Urothelium cell line (cell line): ENCODE measurements at regions not wholly inside any gene's neighbourhood (a gene's known extent, or its start where the extent isn't known, plus 50 kb on each side); places are given as distances from the start of the nearest gene placed in this dataset.
"Not testable (repeated sequence)": the region's sequence is repeated elsewhere in the genome, so short reads cannot be mapped to it uniquely, and the experiment has no call there.

Experiments
- DNase-seq: peaks from one replicate; pipeline ENCODE4 v3.0.0; 2011; ENCODE audit warnings: low spot score, mixed read lengths
- FAIRE-seq: peaks from 2 replicates; lab custom pipeline; 2011; peaks lifted over from hg19 to GRCh38; lab: Jason Lieb, UNC

GRCh38 chr7:13024121-13024674 lies 336.8 kb downstream of the ARL4A start:
- no peak for DNase-seq
- no peak for FAIRE-seq

- FAIRE-seq, DNase-seq: not testable (repeated sequence)
Measured at GRCh38 chr7:13025043-13025442, 337.6 kb downstream of the ARL4A start.

GRCh38 chr7:13027321-13027720 lies 339.9 kb downstream of the ARL4A start:
- DNase-seq (no peak), FAIRE-seq (no peak)

DNA sequence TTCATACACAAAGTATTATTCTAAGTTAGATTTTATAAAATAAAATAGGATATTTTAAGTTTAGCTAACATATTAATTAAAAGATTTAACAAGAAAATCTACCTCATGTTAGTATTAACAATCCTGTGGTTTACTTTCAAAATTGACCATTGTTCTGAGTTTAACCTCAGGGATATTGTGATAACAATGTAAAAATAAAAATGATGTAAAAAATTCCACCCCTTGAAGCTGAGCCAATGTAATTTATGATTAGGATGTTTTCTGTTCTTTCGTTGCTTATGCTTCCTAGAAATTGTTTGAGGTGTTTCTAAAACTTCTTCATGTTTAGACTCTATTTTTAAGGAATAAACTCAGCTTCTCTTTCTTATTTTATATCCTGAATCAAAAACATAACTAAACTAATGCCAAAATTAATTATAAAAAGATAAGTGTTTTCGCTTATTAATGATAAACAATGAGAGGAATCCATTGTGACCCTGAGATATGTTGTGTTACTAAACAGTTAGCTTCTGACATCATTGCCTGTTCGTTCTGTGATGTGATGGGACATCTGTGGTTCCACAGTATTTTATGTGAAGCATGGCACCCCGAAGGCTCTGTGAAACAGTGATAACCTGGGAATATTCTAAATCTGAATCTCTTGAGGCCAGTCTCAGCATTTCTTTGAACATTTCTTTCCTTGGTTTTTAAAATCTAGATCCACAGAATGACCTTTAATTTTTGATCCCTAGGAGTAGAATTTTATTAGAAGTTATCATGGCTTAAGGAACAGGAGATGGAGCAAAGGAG lies 340.8 kb downstream of the ARL4A start:
- DNase-seq (no peak), FAIRE-seq (no peak)

DNA sequence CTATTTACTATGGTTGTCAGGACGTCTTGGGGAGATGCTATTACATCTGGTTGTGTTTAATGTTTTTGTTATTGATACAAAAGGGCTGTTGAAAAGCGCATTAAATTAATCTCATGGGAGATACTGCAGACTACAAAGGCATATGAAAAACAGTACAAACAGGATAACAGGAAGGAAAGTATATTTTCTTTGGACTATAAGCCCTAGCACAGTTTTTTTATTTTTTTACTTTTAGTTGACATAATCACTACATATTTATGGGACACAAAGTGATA lies 341.3 kb downstream of the ARL4A start:
- FAIRE-seq (no peak), DNase-seq (no peak)

DNA sequence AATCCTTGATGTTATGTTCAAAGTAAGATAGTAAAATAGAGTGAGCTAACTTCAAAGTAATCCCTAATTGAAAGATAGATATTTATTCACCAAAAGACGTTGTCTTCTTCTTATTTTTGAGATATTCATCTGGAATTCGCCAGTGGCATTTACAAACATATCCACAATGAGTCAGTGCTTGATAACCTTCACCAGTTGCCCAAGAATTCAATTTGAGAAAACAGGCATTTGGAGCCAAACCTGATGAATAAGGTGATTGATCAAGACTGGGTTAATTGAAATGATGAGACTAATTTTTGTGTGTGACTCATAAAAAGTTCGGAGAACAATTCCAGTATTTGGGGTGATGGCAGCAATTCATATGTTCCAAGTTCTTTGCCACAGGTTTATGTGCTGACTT lies 344.0 kb downstream of the ARL4A start:
- DNase-seq: no peak
- FAIRE-seq: no peak

- FAIRE-seq: no peak
Measured at GRCh38 chr7:13032084-13032483, 344.7 kb downstream of the ARL4A start.

GRCh38 chr7:13032576-13032975 lies 345.1 kb downstream of the ARL4A start:
- FAIRE-seq (no peak), DNase-seq (no peak)

More at GRCh38 chr7:13032084-13032483, 344.7 kb downstream of the ARL4A start:
- no peak for DNase-seq

DNA sequence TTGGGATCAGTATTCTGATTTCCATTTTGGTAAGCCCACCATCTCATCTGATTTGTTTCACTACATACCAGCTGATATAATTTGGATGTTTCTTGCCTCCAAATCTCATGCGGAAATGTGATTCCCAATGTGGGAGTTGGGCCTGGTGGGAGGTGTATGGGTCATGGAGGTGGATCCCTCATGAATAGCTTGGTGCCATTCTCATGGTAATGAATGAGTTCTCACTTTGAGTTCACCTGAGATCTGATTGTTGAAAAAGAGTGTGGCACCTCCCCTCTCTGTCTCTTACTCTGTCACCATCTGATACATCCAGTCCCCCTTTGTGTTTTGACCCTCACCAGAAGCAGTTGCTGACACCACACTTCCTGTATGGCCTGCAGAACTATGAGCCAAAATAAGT lies 347.3 kb downstream of the ARL4A start:
- DNase-seq: no peak
- FAIRE-seq: no peak

- no peak for DNase-seq
- no peak for FAIRE-seq
Measured at GRCh38 chr7:13035233-13035632, 347.8 kb downstream of the ARL4A start.

DNA sequence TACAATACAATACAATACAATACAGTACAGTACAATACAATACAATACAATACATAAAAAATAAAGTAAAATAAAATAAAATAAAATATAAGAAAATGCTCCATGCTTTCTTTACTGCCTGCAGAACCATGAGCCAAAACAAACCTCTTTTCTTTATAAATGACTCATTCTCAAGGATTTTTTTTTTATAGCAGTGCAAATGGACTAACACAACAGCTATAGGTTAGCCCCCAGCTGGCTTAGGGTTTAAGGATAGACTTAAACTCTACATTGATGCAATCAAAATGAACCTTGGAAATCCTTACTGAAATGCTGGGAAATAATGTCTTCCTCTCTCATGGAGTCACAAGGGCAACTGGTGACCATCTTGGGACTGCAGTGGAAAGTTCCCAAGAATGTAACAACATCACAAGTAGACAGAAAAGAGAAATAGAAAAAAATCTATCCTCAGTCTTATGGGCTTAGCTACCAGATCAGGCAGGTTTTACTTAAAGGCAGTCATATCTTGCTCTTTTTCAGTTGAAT lies 348.9 kb downstream of the ARL4A start:
- no peak for FAIRE-seq
- no peak for DNase-seq

DNA sequence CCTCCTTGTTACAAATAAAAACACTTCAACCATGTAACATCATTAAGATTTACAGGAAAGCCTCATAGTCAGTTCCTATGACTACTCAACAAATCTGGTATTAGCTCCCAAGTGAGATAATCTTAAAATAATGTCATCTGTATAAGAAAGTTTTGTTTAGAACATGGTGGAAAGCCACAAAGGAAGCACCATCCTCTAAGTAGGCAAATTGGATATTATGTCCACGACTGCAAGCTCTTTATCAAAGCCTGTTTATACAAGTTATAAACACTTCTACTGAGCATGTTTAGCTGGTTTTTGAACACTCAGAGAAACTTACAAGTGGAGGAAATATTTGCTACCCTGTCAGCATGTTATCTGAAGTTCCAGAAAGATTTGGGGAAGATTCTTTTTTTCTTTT lies 349.8 kb downstream of the ARL4A start:
- FAIRE-seq (no peak), DNase-seq (no peak)

GRCh38 chr7:13041368-13041988 lies 354.0 kb downstream of the ARL4A start:
- DNase-seq (no peak), FAIRE-seq (no peak)

DNA sequence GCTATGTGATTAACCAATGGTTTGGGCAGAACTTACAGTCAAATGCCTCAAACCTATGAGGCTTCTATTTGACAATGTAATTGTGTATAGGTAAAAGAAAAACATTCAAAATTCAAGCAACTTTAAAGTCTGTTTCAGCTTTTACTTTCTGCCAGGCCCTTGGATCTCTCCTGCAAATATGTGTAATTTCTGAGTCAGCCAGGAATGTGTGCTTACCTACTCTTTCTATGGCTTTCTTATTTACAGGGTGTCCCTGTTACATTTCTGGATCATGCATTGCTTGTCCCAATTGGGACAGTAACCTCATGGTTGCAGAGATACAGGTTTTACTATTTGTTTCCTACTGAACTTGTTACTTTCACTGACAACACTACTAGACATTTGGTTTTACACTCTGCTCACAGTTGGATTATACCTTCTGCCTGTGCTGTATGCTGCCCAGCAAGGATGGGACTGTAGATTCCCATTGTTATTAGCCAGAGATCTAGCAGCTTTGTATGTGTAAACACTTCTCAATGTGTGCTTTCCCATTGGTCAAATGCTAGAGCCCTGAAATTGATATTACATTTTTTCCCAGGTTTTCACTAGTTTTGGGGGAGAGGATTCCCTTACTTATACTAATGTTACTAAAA lies 355.3 kb downstream of the ARL4A start:
- FAIRE-seq: no peak

DNA sequence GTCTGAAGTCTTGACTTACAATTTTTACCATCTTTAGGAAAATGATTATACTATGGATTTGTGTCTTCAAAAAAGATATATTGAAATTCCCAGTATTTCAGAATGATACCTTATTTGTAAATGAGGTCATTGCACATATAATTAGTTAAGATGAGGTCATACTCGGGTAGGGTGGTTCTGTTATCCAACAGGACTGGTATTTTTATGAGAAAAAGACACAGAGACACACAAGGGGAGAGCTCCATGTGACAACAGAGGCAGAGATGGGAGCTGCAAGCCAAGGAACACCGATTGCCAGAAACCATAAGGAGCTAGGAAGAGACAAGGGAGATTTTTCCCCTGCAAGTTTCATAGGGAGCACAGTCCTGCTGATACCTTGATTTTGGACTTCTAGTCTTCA lies 356.9 kb downstream of the ARL4A start:
- FAIRE-seq (no peak), DNase-seq (no peak)

More for the DNA sequence above, 355.3 kb downstream of the ARL4A start:
- no peak for DNase-seq

DNA sequence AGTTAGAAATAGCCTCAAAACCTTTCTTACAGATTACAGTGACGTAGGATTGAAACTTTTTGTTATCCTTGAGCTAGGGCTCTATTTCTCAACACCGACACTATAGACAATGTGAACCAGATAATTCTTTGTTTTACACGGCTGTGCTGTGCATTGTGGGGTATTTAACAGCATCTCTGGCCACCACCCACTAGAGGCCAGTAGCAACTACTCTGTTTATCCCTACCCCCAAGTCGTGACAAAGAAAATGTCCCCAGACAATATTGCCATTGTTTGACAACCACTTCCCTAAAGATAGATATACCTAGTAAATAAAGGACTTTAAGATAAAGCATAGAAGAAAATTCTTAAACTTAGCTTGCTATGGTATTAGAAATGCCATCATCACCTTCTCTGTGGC lies 359.6 kb downstream of the ARL4A start:
- FAIRE-seq (no peak), DNase-seq (no peak)

DNA sequence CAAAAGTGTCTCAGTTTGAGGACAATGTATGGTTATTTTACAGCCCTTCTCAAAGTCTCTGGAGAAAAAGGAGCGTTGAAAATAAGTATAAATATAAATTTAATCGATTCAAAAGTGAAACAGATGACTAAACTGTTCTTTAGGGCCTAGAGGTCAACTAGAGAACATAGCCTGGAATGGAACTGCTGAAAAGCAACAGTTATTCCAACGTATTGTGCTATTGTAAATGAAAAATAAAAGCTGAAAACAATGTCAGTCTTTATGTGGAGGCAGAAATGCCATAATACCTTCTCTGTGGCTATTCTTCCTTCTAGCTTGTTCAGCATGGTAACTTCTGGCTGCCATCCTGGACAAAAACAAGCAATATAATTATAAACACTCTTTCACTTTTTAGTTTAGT lies 362.5 kb downstream of the ARL4A start:
- DNase-seq: no peak
- no peak for FAIRE-seq

DNA sequence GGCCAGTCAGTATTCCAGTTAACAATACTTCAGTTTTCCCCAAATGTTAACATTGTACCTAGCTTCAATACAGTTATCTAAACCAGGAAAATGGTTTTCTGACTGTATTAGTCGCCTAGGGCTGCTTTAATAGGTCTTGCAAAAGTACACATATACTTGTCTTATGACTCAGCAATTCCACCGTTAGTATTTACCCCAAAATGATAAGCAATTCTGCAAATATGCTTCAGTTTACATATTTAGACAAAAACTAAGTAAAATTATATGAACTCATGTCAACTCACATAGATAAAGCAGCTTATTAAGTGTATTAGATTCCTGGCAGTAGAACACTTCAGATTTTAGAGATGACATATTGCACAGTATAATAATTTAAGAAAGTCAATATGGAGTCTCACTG lies 363.3 kb downstream of the ARL4A start:
- FAIRE-seq: no peak
- DNase-seq: no peak

GRCh38 chr7:13055732-13056368 lies 368.4 kb downstream of the ARL4A start:
- no peak for DNase-seq
- no peak for FAIRE-seq

- DNase-seq (no peak), FAIRE-seq (no peak)
Measured at GRCh38 chr7:13057462-13058200, 370.2 kb downstream of the ARL4A start.

DNA sequence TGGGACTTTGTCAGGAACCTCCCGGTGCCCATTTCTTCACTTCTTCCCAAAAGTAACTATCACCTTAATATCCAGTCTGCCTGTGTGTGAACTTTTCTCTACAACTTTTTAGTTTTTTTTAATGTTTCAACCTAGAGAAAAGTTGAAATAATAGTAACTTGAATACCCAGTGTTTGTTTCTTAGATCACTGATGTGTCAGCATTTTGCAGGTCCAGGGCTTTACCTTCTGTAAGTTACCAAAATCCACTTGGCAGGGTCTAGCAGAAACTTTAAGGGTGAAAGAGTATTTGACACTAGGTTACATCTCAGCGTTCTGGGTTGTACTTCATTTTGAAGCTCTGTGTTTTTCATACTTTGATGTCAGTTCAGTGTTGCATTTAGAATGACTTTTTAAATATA lies 372.7 kb downstream of the ARL4A start:
- DNase-seq (no peak), FAIRE-seq (no peak)
